ENCODE measurements at regions not wholly inside any gene's neighbourhood (a gene's known extent, or its start where the extent isn't known, plus 50 kb on each side); places are given as distances from the start of the nearest gene placed in this dataset.
"Not testable (repeated sequence)": the region's sequence is repeated elsewhere in the genome, so short reads cannot be mapped to it uniquely, and the experiment has no call there.

DNA sequence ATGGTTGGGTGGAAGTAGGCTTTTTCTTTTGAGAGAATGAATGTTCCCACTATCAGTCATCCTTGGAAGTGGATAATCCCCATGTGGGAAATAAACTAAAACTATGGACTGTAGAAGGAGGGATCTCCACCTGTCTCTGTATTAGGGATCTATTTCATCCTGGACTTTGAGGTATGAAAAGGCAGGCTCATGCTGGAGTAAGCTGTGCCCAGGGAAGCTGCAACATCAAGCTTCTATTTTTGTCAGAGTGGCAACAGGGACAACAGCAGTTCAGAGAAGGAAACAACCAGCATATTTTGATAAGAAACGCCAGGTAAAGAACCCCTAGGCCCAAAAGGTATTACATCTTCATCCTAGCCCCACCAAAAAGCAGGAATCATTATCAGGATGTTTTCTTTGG is 122.0 kb downstream of the MDH1 start:
- peaks cover 4% of the 10 kb centered on the region for H3K9me3 Mint-ChIP-seq
- H3K27me3 Mint-ChIP-seq, result no peaks in the 10 kb centered on the region
- ATAC-seq, result no peak
- no peaks in the 10 kb centered on the region for H3K4me1 Mint-ChIP-seq
- H3K4me3 Mint-ChIP-seq, result no peak overlapping the region
- no peaks in the 10 kb centered on the region for H3K36me3 Mint-ChIP-seq (ENCODE audit: low read depth)
- no peak for DNase-seq
- H3K27ac Mint-ChIP-seq, result no peak overlapping the region

DNA sequence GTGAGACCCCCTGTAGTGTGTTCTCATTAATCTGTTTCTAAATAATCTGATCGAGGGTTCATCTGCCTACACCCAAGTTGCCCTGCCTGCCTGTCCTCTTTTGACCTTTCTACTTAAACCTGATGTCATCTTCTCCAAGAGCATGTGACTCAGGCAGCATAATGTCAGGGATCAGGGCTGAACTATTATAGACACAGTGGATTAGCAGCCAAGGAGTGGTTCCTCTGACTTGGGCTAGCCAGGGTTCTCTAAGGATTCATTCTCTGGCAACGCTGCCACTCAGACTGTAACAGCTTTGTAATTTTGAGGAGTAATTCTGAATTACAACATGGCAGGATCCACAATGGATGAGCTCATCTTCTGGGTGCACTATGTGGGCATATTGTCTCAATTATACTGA is 124.0 kb downstream of the MDH1 start:
- Mint-ChIP-seq H3K27ac (no peak overlapping the region), H3K4me1 (no peaks in the 10 kb centered on the region), H3K4me3 (no peak overlapping the region), H3K27me3 (no peaks in the 10 kb centered on the region), H3K9me3 (no peaks in the 10 kb centered on the region), H3K36me3 (ENCODE audit: low read depth) (no peaks in the 10 kb centered on the region)
- no peak for DNase-seq
- peak; percentile 59 for ATAC-seq

DNA sequence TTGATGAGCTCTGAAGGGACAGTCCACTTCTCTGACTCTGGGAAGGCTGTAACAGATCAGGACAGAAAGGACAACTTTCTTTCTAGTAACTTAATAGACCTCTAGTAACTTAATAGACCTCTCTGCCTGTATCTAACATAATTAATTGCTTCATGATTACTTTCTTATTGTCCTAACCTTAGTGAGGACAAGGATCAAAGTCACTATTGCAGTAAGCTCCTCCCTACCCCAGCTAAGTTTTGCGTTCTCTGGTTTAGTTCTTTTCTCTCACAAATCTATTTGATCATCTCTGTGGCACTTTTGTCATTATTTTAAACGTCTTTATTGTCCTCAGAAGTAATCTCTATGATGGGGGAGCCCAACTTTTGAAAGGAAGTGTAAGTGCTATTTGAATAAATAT is 125.5 kb upstream of the UGP2 start:
- Mint-ChIP-seq H3K27ac (no peak overlapping the region), H3K9me3 (no peaks in the 10 kb centered on the region)

DNA sequence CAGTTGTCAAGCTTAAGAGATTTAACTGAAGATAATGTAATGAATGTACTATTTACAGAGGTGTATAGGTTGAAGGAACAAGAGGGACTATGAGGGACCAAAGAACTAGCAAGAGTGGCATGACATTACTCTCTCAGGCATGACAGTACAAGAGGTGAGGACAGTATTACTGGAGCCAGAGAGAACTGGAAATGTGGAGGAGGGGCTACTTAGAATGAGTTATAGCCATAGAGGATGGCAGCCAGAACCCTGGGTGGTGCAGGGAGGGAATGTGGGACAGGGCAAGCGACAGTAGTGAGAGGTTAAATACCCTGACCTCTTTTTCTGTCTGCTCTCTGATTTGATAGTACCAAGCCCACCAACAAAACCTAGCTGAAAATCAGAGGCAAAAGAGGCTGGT is 122.6 kb upstream of the UGP2 start:
- Mint-ChIP-seq H3K9me3 (no peaks in the 10 kb centered on the region), H3K36me3 (ENCODE audit: low read depth) (no peaks in the 10 kb centered on the region), H3K27me3 (no peaks in the 10 kb centered on the region), H3K4me3 (no peak overlapping the region), H3K27ac (no peak overlapping the region), H3K4me1 (no peaks in the 10 kb centered on the region)
- DNase-seq (no peak), ATAC-seq (no peak)

More for the DNA sequence above, 125.5 kb upstream of the UGP2 start:
- no peaks in the 10 kb centered on the region for H3K4me1 Mint-ChIP-seq
- ATAC-seq, result no peak
- no peaks in the 10 kb centered on the region for H3K36me3 Mint-ChIP-seq (ENCODE audit: low read depth)
- DNase-seq, result no peak
- no peak overlapping the region for H3K4me3 Mint-ChIP-seq
- no peaks in the 10 kb centered on the region for H3K27me3 Mint-ChIP-seq

DNA sequence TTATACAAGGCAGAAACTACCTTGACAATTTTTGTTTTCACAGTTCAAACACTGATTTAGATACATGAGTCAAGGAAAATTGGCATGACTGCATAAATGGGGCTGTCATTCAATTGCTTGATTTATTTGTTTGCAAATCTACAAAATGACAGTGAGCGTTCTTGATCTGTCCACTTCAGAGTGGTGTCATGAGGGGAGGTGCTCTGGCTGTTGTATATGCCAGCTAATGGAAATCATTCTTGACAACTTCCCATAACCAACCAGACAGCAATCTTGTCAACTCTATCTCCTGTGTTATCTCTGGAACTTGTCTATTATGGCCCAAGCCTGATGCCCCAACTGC is 120.6 kb upstream of the UGP2 start:
- no peak for ATAC-seq
- Mint-ChIP-seq H3K36me3 (ENCODE audit: low read depth) (no peaks in the 10 kb centered on the region), H3K4me1 (no peaks in the 10 kb centered on the region), H3K9me3 (no peaks in the 10 kb centered on the region), H3K27me3 (no peaks in the 10 kb centered on the region), H3K27ac (no peak overlapping the region), H3K4me3 (no peak overlapping the region)
- no peak for DNase-seq

DNA sequence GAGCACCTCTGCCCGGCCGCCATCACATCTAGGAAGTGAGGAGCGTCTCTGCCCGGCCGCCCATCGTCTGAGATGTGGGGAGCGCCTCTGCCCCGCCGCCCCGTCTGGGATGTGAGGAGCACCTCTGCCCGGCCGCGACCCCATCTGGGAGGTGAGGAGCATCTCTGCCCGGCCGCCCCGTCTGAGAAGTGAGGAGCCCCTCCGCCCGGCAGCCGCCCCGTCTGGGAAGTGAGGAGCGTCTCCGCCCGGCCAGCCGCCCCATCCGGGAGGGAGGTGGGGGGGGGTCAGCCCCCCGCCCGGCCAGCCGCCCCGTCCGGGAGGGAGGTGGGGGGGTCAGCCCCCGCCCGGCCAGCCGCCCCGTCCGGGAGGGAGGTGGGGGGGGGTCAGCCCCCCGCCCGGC is 119.4 kb upstream of the UGP2 start:
- not testable (repeated sequence) for ATAC-seq; H3K27ac Mint-ChIP-seq; DNase-seq; H3K9me3 Mint-ChIP-seq; H3K4me3 Mint-ChIP-seq; H3K36me3 Mint-ChIP-seq (ENCODE audit: low read depth); H3K4me1 Mint-ChIP-seq; H3K27me3 Mint-ChIP-seq

DNA sequence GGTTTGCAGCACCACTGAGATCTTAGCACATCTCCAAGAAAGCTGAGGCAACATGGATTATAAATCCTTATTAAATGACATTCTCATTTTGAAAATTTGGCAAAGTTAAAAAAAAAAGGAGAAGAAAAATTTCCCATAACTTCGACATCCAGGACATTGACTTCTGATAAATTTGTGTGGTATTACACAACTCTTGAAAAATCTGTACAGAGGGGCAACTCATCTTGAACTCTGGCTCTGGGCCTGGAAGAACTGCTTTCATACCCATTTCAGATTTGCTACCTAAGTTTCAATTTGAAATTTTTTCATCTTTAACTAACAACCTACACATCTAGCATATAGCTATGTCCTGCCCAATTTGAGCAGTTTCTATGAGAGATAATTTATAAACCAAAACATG is 118.0 kb upstream of the UGP2 start:
- H3K27ac Mint-ChIP-seq, result no peak overlapping the region
- ATAC-seq (no peak), DNase-seq (no peak)
- H3K9me3 Mint-ChIP-seq, result no peaks in the 10 kb centered on the region
- no peak overlapping the region for H3K4me3 Mint-ChIP-seq
- H3K4me1 Mint-ChIP-seq, result no peaks in the 10 kb centered on the region
- H3K27me3 Mint-ChIP-seq, result peaks cover 2% of the 10 kb centered on the region
- no peaks in the 10 kb centered on the region for H3K36me3 Mint-ChIP-seq (ENCODE audit: low read depth)

DNA sequence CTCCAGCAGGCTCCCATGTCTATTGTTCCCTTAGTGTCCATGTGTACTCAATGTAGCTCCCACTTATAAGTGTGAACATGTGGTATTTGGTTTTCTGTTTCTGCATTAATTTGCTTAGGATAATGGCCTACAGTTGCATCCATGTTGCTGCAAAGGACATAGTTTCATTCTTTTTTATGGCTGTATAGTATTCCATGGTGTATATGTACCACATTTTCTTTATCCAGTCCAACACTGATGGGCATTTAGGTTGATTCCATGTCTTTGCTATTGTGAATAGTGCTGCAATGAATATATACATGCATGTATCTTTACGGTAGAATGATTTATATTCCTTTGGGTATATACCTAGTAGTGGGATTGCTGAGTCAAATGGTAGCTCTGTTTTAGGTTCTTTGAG is 116.5 kb upstream of the UGP2 start:
- H3K9me3 Mint-ChIP-seq; H3K36me3 Mint-ChIP-seq (ENCODE audit: low read depth); DNase-seq; H3K27ac Mint-ChIP-seq; H3K27me3 Mint-ChIP-seq; H3K4me1 Mint-ChIP-seq; ATAC-seq; H3K4me3 Mint-ChIP-seq: not testable (repeated sequence)

DNA sequence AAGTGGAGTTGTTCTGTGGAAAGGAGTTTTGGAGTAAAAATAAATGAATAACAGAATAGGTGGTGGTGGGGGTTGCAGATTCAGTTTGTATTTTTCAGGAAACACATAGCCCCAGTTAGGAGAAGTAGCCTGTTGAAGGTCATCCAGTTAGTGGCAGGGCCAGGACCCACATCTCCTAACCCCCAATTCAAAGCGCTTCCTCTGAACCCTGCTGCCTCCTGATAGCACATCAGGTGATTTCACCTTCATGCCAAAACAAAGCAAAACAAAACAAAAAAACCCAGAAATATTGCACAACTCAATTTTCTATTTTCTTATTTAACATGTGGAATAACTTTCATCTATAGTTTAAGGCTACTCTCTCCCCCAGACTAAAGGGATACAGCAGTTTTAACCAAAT is 112.3 kb upstream of the UGP2 start:
- ATAC-seq (no peak), DNase-seq (no peak)
- H3K27ac Mint-ChIP-seq, result no peak overlapping the region
- H3K9me3 Mint-ChIP-seq, result no peaks in the 10 kb centered on the region
- peaks cover 4% of the 10 kb centered on the region for H3K27me3 Mint-ChIP-seq
- H3K36me3 Mint-ChIP-seq (ENCODE audit: low read depth), result peaks cover 1% of the 10 kb centered on the region
- no peak overlapping the region for H3K4me3 Mint-ChIP-seq
- no peaks in the 10 kb centered on the region for H3K4me1 Mint-ChIP-seq

DNA sequence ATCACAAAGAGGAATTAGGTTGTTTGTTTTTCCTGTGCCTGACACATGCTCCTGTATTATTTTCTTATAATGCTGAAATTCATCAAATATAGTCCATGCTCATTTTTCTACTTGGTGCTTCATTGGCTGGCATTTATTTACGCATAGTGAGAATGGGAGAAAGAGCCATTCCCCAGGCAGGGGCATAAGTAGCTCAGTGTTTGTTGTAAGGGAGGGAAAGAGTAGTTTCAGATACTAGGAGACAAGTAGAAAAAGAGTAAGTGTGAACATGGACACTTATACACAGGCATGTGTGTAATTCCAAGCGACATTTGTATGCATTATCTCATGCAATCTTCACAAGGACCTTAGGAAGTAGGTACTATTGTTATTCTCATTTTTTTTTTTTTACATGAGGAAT is 111.9 kb upstream of the UGP2 start:
- ATAC-seq, result no peak
- Mint-ChIP-seq H3K27ac (no peak overlapping the region), H3K4me3 (no peak overlapping the region), H3K4me1 (no peaks in the 10 kb centered on the region), H3K27me3 (peaks cover 4% of the 10 kb centered on the region), H3K36me3 (ENCODE audit: low read depth) (peaks cover 1% of the 10 kb centered on the region), H3K9me3 (no peaks in the 10 kb centered on the region)
- no peak for DNase-seq

DNA sequence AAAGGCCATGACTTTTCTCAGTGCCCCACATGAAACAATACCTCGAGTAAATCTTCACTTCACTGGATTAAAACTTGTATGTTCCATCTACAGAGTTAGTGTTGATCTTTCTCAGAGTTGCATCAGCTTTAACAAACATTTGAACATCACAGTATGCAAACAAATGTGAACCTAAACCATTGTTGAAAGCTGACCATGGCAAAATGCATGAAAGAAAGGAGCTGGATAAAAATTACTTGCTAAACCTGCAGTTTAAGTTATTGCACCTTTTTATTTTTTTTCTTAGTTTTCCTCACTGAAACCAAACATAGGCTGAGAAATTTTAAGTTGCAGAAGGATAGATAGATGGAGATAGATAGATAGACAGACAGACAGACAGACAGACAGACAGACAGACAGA is 107.2 kb upstream of the UGP2 start:
- Mint-ChIP-seq H3K36me3 (ENCODE audit: low read depth) (peaks cover 1% of the 10 kb centered on the region), H3K4me3 (no peak overlapping the region), H3K27me3 (peaks cover 2% of the 10 kb centered on the region), H3K9me3 (no peaks in the 10 kb centered on the region), H3K27ac (no peak overlapping the region), H3K4me1 (peaks cover 18% of the 10 kb centered on the region)
- no peak for DNase-seq
- ATAC-seq, result no peak

DNA sequence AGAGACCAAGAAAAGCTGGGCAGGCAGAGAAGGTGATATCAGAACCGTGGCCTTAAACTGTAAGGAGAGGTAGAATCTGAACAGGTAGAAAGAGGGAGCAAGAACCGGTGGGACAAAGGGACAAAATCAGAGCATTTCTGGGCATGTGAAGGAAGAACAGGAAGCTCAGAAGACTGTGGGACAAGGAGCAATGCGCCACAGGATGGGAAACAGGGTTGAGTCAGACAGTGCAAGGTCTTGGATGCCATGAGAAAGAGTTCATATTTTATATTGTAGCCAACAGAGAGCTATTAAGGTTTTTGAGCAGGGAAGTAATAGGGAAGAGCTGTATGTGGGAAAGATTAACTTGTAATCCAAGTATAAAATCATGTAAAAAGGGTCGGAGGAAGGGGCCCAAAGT is 106.4 kb upstream of the UGP2 start:
- Mint-ChIP-seq H3K4me1 (peaks cover 18% of the 10 kb centered on the region), H3K9me3 (no peaks in the 10 kb centered on the region), H3K4me3 (no peak overlapping the region), H3K27ac (no peak overlapping the region), H3K36me3 (ENCODE audit: low read depth) (peaks cover 1% of the 10 kb centered on the region), H3K27me3 (peaks cover 2% of the 10 kb centered on the region)
- DNase-seq (no peak), ATAC-seq (no peak)

DNA sequence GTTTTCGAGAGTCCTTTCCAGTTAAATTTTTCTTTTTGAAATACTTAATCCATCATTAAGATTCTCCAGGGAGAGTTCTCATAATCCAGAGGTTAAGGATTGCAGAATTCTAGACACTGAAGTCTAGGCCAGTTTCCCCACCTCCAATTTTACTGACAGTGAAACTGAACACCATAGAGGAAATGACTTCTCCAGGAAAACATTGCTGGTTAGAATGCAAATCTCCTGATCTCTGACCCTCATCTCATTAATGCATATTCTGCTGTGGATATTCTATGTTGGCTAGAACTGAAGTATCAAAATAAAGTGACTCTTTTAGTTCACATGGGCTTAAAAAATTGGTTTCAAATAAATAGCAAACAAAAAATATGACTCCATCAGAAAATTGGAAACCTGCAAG is 105.8 kb upstream of the UGP2 start:
- H3K4me3 Mint-ChIP-seq, result no peak overlapping the region
- no peaks in the 10 kb centered on the region for H3K27me3 Mint-ChIP-seq
- H3K9me3 Mint-ChIP-seq, result no peaks in the 10 kb centered on the region
- DNase-seq (no peak), ATAC-seq (no peak)
- peaks cover 18% of the 10 kb centered on the region for H3K4me1 Mint-ChIP-seq
- H3K27ac Mint-ChIP-seq, result no peak overlapping the region
- no peaks in the 10 kb centered on the region for H3K36me3 Mint-ChIP-seq (ENCODE audit: low read depth)

DNA sequence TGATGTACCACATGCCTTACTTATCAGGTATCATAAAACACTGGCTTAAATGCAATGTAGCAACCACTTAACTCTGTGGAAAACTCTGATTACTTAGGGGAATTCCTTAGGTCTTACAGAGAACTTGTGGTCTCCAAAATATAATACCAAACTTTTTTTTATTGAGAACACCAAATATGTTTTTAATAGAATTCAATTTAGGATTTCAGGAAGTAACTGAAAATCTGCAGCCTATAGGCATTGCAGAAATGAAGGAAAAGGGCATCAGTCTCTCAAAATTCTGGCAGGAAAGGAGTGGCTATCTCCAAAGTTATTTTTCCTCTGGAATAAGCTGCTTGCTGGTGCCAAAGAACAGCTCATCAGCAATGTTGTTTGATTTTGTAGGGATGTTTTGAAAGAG is 105.3 kb upstream of the UGP2 start:
- Mint-ChIP-seq H3K36me3 (ENCODE audit: low read depth) (no peaks in the 10 kb centered on the region), H3K4me1 (peaks cover 18% of the 10 kb centered on the region), H3K27ac (no peak overlapping the region), H3K9me3 (no peaks in the 10 kb centered on the region), H3K27me3 (no peaks in the 10 kb centered on the region), H3K4me3 (no peak overlapping the region)
- ATAC-seq (no peak), DNase-seq (no peak)

DNA sequence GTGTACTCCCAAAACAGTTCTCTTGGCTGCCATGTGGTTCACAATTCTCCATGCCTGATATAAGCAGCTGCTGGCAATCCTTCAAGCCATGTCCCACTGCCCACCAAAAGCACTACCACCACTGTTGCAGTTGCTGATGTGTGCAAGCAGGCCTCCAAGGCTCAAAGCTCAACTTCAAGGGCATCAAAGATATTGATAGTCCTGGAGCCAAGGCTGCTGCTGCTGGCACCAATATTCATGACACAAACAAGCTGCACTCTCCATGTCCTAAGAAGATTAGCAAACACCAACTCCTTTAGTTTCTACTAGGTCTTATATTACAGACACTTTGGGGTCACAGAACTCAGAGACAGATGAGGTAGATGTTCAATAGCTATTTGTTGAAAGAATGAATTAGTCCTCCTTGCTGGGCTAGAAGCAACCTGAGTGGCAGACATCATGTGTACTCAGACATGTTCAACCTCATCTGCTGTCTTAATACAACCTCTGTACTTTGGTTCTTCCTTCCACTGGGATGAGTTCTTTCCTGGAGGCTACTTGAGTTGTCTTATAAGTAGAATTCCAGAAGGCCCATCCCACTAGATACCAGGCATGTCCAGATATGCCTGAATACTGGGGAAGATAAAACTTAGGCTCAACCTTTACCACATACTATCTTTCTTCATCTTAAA is 104.5 kb upstream of the UGP2 start:
- DNase-seq, result no peak
- Mint-ChIP-seq H3K9me3 (no peaks in the 10 kb centered on the region), H3K27ac (no peak overlapping the region)

DNA sequence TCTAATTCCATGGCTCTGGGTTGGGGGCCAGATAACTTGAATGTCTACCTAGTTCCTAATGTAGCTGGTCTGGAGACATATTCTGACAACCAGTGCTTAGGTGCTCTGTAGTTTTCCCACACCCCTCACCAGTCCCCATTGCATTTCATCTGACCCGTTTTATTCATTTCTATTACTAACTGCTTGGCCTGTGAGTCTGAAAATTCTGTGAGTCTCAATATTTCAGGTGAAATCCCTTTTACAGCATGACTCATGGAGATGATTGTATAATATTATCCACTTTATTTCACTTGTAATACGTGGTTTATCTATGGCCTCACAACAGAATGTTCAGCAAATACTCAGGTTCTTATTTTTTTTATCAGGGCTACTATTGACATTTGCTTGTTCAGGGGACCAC is 103.7 kb upstream of the UGP2 start:
- Mint-ChIP-seq H3K4me1 (peaks cover 18% of the 10 kb centered on the region), H3K9me3 (no peaks in the 10 kb centered on the region), H3K4me3 (no peak overlapping the region), H3K36me3 (ENCODE audit: low read depth) (no peaks in the 10 kb centered on the region), H3K27ac (peak overlapping the region; percentile 1), H3K27me3 (no peaks in the 10 kb centered on the region)
- DNase-seq (no peak), ATAC-seq (peak; percentile 69)

More for the DNA sequence above, 104.5 kb upstream of the UGP2 start:
- Mint-ChIP-seq H3K27me3 (no peaks in the 10 kb centered on the region), H3K4me1 (peaks cover 18% of the 10 kb centered on the region), H3K4me3 (no peak overlapping the region), H3K36me3 (ENCODE audit: low read depth) (no peaks in the 10 kb centered on the region)
- ATAC-seq, result no peak

All from activated naive CD8-positive, alpha-beta T cell treated with anti-CD3 and anti-CD28 coated beads, Interleukin-2, amount 50 U/mL, for 24 hours (primary cell).